ENCODE measurements at regions not wholly inside any gene's neighbourhood (a gene's known extent, or its start where the extent isn't known, plus 50 kb on each side); places are given as distances from the start of the nearest gene placed in this dataset.

DNA sequence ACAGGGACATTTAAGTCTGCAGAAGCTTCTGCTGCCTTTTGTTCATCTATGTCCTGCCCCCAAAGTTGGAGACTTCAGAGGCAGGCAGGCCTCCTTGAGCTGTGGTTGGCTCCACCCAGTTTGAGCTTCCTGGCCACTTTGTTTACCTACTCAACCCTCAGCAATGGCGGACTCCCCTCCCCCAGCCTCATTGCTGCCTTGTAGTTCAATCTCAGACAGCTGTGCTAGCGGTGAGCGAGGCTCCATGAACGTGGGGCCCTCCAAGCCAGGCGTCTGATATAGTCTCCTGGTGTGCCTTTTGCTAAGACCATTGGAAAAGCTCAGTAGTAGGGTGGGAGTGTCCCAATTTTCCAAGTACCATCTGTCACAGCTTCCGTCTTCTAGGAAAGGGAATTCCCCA, 170.1 kb downstream of the CCNG2 start:
- no peaks in the 10 kb centered on the region for H3K27me3 ChIP-seq (replicated peaks; ENCODE audit: insufficient read depth)
- H3K4me1 ChIP-seq (ENCODE audit: control insufficient read depth in 1 of 2, low read depth in 2 of 2): no peaks in the 10 kb centered on the region
- no peak for DNase-seq (ENCODE audit: low spot score)
- H3K27ac ChIP-seq: no peak overlapping the region
- H3K36me3 ChIP-seq: no peaks in the 10 kb centered on the region
- ATAC-seq (ENCODE audit: insufficient number of reproducible peaks, low FRiP score, low read depth): no peak
- TF ChIP-seq, protein P1, sequence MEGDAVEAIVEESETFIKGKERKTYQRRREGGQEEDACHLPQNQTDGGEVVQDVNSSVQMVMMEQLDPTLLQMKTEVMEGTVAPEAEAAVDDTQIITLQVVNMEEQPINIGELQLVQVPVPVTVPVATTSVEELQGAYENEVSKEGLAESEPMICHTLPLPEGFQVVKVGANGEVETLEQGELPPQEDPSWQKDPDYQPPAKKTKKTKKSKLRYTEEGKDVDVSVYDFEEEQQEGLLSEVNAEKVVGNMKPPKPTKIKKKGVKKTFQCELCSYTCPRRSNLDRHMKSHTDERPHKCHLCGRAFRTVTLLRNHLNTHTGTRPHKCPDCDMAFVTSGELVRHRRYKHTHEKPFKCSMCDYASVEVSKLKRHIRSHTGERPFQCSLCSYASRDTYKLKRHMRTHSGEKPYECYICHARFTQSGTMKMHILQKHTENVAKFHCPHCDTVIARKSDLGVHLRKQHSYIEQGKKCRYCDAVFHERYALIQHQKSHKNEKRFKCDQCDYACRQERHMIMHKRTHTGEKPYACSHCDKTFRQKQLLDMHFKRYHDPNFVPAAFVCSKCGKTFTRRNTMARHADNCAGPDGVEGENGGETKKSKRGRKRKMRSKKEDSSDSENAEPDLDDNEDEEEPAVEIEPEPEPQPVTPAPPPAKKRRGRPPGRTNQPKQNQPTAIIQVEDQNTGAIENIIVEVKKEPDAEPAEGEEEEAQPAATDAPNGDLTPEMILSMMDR (IDR thresholded peaks at IDR 0.05): no peak
- peaks cover 4% of the 10 kb centered on the region for H3K9me3 ChIP-seq
- H3K4me3 ChIP-seq: no peak overlapping the region

DNA sequence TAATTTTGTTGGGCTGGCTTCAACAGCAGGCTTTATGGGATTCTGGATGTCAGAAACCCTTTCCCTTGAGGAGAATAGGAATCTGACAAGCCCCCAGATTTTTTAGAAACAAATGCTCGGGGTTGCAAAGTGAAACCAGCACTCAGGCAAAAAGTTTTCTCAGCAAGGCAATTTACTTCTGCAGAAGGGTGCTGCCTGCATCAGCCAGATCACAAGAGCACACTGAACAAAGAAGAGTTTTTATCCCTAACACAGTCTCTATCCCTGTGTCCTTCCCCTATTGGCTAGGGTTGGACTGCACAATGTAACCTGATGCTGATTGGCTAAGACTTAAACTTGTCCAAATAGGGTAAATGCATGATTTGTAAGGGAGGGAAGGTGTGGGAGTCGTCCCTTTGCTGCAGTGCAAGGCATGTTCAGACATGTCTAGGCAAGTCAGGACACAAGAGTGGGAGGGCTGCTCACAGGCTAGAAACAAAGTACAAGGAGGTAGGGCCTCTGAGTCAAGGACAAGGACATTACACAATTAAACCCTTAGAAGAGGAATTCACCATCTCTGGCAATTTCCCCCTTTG, 175.8 kb downstream of the CCNG2 start:
- TF ChIP-seq, protein P1 (IDR thresholded peaks at IDR 0.05): no peak
- H3K27me3 ChIP-seq (replicated peaks; ENCODE audit: insufficient read depth): no peaks in the 10 kb centered on the region
- no peaks in the 10 kb centered on the region for H3K4me1 ChIP-seq (ENCODE audit: control insufficient read depth in 1 of 2, low read depth in 2 of 2)
- no peak overlapping the region for H3K27ac ChIP-seq
- H3K4me3 ChIP-seq: no peak overlapping the region
- ATAC-seq (ENCODE audit: insufficient number of reproducible peaks, low FRiP score, low read depth) (no peak), DNase-seq (ENCODE audit: low spot score) (no peak)
- no peaks in the 10 kb centered on the region for H3K36me3 ChIP-seq
- peaks cover 20% of the 10 kb centered on the region for H3K9me3 ChIP-seq

DNA sequence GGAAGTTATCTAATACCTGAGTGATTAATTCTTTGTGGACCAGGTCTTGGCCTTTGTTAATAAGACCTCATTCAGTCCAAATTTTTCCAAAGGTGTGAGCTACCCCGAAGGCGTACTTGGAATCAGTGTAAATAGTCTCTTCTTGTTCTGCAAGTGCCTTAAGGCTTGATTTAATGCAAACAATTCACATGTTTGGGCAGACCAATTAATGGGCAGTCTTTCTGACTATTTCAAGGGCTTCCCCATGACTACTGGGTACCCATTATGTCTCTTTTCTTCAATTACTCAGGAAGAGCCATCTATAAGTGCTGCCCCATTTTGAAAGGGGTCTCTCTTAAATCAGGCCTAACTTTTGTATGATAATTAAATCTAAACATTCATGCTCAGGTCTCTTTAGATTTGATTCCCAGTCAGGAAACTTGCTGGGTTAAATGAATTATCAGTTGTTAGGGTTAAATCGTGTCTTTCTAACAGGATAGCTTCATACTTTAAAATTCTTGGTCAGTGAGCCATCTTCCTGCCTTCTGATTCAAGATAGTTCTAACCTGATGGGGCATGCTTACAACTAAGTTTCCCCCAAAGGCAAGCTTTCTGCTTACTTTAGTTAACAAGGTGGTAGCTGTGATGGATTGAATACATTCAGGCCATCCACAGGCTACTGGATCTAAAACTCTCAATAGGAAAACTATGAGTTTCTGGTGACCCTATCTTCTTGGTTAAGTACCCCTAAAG, 179.6 kb downstream of the CCNG2 start:
- H3K27ac ChIP-seq: no peak overlapping the region
- TF ChIP-seq, protein P1 (IDR thresholded peaks at IDR 0.05): no peak
- no peaks in the 10 kb centered on the region for H3K27me3 ChIP-seq (replicated peaks; ENCODE audit: insufficient read depth)
- no peak for DNase-seq (ENCODE audit: low spot score)
- no peak for ATAC-seq (ENCODE audit: insufficient number of reproducible peaks, low FRiP score, low read depth)
- H3K4me3 ChIP-seq: no peak overlapping the region
- peaks cover 20% of the 10 kb centered on the region for H3K9me3 ChIP-seq
- no peaks in the 10 kb centered on the region for H3K4me1 ChIP-seq (ENCODE audit: control insufficient read depth in 1 of 2, low read depth in 2 of 2)
- no peaks in the 10 kb centered on the region for H3K36me3 ChIP-seq

DNA sequence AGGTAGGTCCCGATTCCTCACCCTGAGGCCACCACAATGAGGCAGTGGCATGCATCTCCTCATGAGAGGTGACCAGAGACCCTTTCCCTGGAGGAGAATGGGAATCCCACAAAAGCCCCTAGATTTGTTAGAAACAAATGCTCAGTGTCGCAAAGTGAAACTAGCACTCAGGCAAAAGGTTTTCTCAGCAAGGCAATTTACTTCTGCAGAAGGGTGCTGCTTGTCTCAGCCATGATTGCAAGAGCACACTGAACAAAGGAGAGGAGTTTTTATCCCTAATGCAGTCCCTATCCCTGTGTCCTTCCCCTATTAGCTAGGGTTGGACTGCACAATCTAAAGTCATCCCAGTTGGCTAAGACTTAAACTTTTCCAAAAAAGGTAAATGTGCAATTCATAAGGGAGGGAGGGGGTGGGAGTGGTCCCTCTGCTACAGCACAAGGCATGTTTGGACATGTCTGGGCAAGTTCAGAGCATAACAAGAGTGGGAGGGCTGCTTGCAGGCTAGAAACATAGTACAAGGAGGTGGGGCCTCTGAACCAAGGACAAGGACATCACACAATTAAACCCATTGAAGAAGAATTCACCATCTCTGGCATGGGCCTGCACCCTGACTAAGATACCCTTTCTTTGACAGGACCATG, 185.3 kb downstream of the CCNG2 start:
- no peak for ATAC-seq (ENCODE audit: insufficient number of reproducible peaks, low FRiP score, low read depth)
- no peak overlapping the region for H3K27ac ChIP-seq
- no peak for DNase-seq (ENCODE audit: low spot score)
- H3K9me3 ChIP-seq: peaks cover 6% of the 10 kb centered on the region
- TF ChIP-seq, protein P1 (IDR thresholded peaks at IDR 0.05): no peak
- H3K4me3 ChIP-seq: no peak overlapping the region
- no peaks in the 10 kb centered on the region for H3K27me3 ChIP-seq (replicated peaks; ENCODE audit: insufficient read depth)
- no peaks in the 10 kb centered on the region for H3K4me1 ChIP-seq (ENCODE audit: control insufficient read depth in 1 of 2, low read depth in 2 of 2)
- no peaks in the 10 kb centered on the region for H3K36me3 ChIP-seq

DNA sequence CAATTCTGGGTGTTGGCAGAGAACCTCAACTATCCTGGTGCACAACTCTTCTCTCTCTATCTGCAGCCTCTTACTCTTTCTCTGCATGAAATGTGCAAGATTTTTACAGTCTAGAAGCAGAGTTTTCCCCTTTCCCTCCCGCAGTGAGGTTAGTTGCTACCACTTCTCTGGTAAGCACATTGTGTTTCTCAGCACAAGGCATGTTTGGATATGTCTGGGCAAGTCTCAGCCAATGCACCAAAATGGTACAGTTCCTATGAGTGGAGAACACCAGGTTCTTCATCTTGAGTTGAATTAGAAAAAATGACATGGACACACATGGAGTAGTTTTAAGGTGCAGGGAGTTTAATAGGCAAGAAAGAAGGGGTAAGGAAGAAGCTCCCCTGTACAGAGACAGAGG, 187.0 kb downstream of the CCNG2 start:
- ATAC-seq (ENCODE audit: insufficient number of reproducible peaks, low FRiP score, low read depth) (no peak), DNase-seq (ENCODE audit: low spot score) (no peak)
- Histone ChIP-seq H3K4me3 (no peak overlapping the region), H3K4me1 (ENCODE audit: control insufficient read depth in 1 of 2, low read depth in 2 of 2) (no peaks in the 10 kb centered on the region), H3K27ac (no peak overlapping the region), H3K27me3 (replicated peaks; ENCODE audit: insufficient read depth) (no peaks in the 10 kb centered on the region), H3K9me3 (peaks cover 6% of the 10 kb centered on the region), H3K36me3 (no peaks in the 10 kb centered on the region)
- TF ChIP-seq, protein P1 (IDR thresholded peaks at IDR 0.05): no peak

All from thoracic aorta (tissue), 2 donors.